Panc1 (cell line): ENCODE measurements at regions not wholly inside any gene's neighbourhood (a gene's known extent, or its start where the extent isn't known, plus 50 kb on each side); places are given as distances from the start of the nearest gene placed in this dataset.

Source experiments
- POLR2AphosphoS5 ChIP-seq: IDR thresholded peaks from 2 replicates; pipeline ENCODE4 v1.6.1; 2012; ENCODE audit warnings: mild to moderate bottlenecking, low read depth, low read length, moderate library complexity
- SIN3A ChIP-seq: IDR thresholded peaks from 2 replicates; pipeline ENCODE4 v1.6.1; 2012; ENCODE audit warnings: low read depth, mild to moderate bottlenecking, low read length, moderate library complexity, borderline replicate concordance; ENCODE audit not compliant: insufficient read depth

- TF ChIP-seq SIN3A: no peak
- TF ChIP-seq POLR2AphosphoS5: no peak
Measured at GRCh38 chr19:28610731-28611130, 602.2 kb downstream of the UQCRFS1 start.
